Left renal pelvis (tissue), 4 donors: ENCODE measurements at regions not wholly inside any gene's neighbourhood (a gene's known extent, or its start where the extent isn't known, plus 50 kb on each side); places are given as distances from the start of the nearest gene placed in this dataset.

ENCODE experiments used
- DNase-seq, 4 donors: peaks; one replicate each; pipeline ENCODE4 v3.0.0-alpha.2; 2013; ENCODE audit warnings: low read depth in 4 of 4, low spot score in 3 of 4

GRCh38 chr1:229950908-229951307, 116.1 kb upstream of the GALNT2 start:
- DNase-seq, result no peak

GRCh38 chr1:229951856-229952534, 115.0 kb upstream of the GALNT2 start:
- no peak for DNase-seq

- DNase-seq, result no peak
These were observed 114.1 kb upstream of the GALNT2 start for GRCh38 chr1:229952670-229953520.

- no peak for DNase-seq
These were observed 113.2 kb upstream of the GALNT2 start for GRCh38 chr1:229953736-229954326.

GRCh38 chr1:229964281-229964680, 102.8 kb upstream of the GALNT2 start:
- DNase-seq, result no peak

GRCh38 chr1:229970714-229971113, 96.3 kb upstream of the GALNT2 start:
- DNase-seq, result no peak

GRCh38 chr1:229971141-229971540, 95.9 kb upstream of the GALNT2 start:
- DNase-seq, result no peak

- no peak for DNase-seq
These were observed 94.3 kb upstream of the GALNT2 start for GRCh38 chr1:229972600-229973296.

- DNase-seq, result no peak
These were observed 93.8 kb upstream of the GALNT2 start for GRCh38 chr1:229973297-229973612.

GRCh38 chr1:229975047-229975446, 92.0 kb upstream of the GALNT2 start:
- DNase-seq, result no peak

GRCh38 chr1:229980009-229980408, 87.0 kb upstream of the GALNT2 start:
- DNase-seq, result no peak

GRCh38 chr1:229981736-229982135, 85.3 kb upstream of the GALNT2 start:
- no peak for DNase-seq

- DNase-seq, result no peak
These were observed 82.6 kb upstream of the GALNT2 start for GRCh38 chr1:229984310-229984991.

- DNase-seq, result no peak
These were observed 81.9 kb upstream of the GALNT2 start for GRCh38 chr1:229984992-229985612.

GRCh38 chr1:229985613-229986010, 81.4 kb upstream of the GALNT2 start:
- DNase-seq, result no peak

- DNase-seq, result no peak
These were observed 80.2 kb upstream of the GALNT2 start for GRCh38 chr1:229986737-229987337.

- no peak for DNase-seq
These were observed 79.1 kb upstream of the GALNT2 start for GRCh38 chr1:229987953-229988352.

- no peak for DNase-seq
These were observed 78.5 kb upstream of the GALNT2 start for GRCh38 chr1:229988534-229988933.

- DNase-seq, result no peak
These were observed 77.3 kb upstream of the GALNT2 start for GRCh38 chr1:229989591-229990248.
